ENCODE measurements at regions not wholly inside any gene's neighbourhood (a gene's known extent, or its start where the extent isn't known, plus 50 kb on each side); places are given as distances from the start of the nearest gene placed in this dataset.

GRCh38 chr13:61765940-61766666 is 350.5 kb upstream of the PCDH20 start:
- Histone ChIP-seq H3K9me2 (replicated peaks; ENCODE audit: insufficient read depth) (no peaks in the 10 kb centered on the region), H3K4me1 (ENCODE audit: insufficient read depth) (no peaks in the 10 kb centered on the region), H3K9me3 (ENCODE audit: low read depth) (no peaks in the 10 kb centered on the region), H3K4me2 (no peak overlapping the region), H3K36me3 (replicated peaks; ENCODE audit: insufficient read depth, low read depth) (no peaks in the 10 kb centered on the region), H3K4me3 (no peak overlapping the region), H3K27ac (no peak overlapping the region), H2AFZ (no peak overlapping the region), H3K27me3 (no peaks in the 10 kb centered on the region), H3K79me2 (no peaks in the 10 kb centered on the region), H4K20me1 (ENCODE audit: insufficient read depth, poor library complexity, severe bottlenecking) (no peaks in the 10 kb centered on the region)
- DNase-seq (ENCODE audit: low spot score) = no peak
- TF ChIP-seq EZH2 (IDR thresholded peaks at IDR 0.05; ENCODE audit: borderline replicate concordance) = no peak
- TF ChIP-seq EZH2phosphoT487 (IDR thresholded peaks at IDR 0.05; ENCODE audit: low read depth, severe bottlenecking, unreplicated experiment) = no peak
- TF ChIP-seq CTCF (IDR thresholded peaks at IDR 0.05; ENCODE audit: poor library complexity) = no peak
- WGBS (ENCODE audit: low lambda C conversion rate, missing lambda C conversion rate) = 87% methylated on average over 14 of the region's 14 CpGs

- H3K27ac ChIP-seq = no peak overlapping the region
- H4K20me1 ChIP-seq (ENCODE audit: insufficient read depth, poor library complexity, severe bottlenecking) = no peaks in the 10 kb centered on the region
- no peak for DNase-seq (ENCODE audit: low spot score)
- H3K4me2 ChIP-seq = no peak overlapping the region
- TF ChIP-seq EZH2 (IDR thresholded peaks at IDR 0.05; ENCODE audit: borderline replicate concordance) (no peak), CTCF (IDR thresholded peaks at IDR 0.05; ENCODE audit: poor library complexity) (no peak), EZH2phosphoT487 (IDR thresholded peaks at IDR 0.05; ENCODE audit: low read depth, severe bottlenecking, unreplicated experiment) (no peak)
- no peaks in the 10 kb centered on the region for H3K9me2 ChIP-seq (replicated peaks; ENCODE audit: insufficient read depth)
- 97% methylated on average over 16 of the region's 16 CpGs for WGBS (ENCODE audit: low lambda C conversion rate, missing lambda C conversion rate)
- H3K79me2 ChIP-seq = no peaks in the 10 kb centered on the region
- no peaks in the 10 kb centered on the region for H3K4me1 ChIP-seq (ENCODE audit: insufficient read depth)
- H3K36me3 ChIP-seq (replicated peaks; ENCODE audit: insufficient read depth, low read depth) = no peaks in the 10 kb centered on the region
- no peaks in the 10 kb centered on the region for H3K27me3 ChIP-seq
- no peak overlapping the region for H3K4me3 ChIP-seq
- H2AFZ ChIP-seq = no peak overlapping the region
- no peaks in the 10 kb centered on the region for H3K9me3 ChIP-seq (ENCODE audit: low read depth)
Measured at GRCh38 chr13:61765181-61765742, 349.6 kb upstream of the PCDH20 start.

- 83% methylated on average over 1 of the region's 1 CpG for WGBS (ENCODE audit: low lambda C conversion rate, missing lambda C conversion rate)
- no peaks in the 10 kb centered on the region for H3K79me2 ChIP-seq
- TF ChIP-seq CTCF (IDR thresholded peaks at IDR 0.05; ENCODE audit: poor library complexity) (no peak), EZH2phosphoT487 (IDR thresholded peaks at IDR 0.05; ENCODE audit: low read depth, severe bottlenecking, unreplicated experiment) (no peak), EZH2 (IDR thresholded peaks at IDR 0.05; ENCODE audit: borderline replicate concordance) (no peak)
- no peak for DNase-seq (ENCODE audit: low spot score)
- H3K4me1 ChIP-seq (ENCODE audit: insufficient read depth) = no peaks in the 10 kb centered on the region
- H4K20me1 ChIP-seq (ENCODE audit: insufficient read depth, poor library complexity, severe bottlenecking) = no peaks in the 10 kb centered on the region
- H3K9me3 ChIP-seq (ENCODE audit: low read depth) = no peaks in the 10 kb centered on the region
- no peaks in the 10 kb centered on the region for H3K27me3 ChIP-seq
- no peak overlapping the region for H3K4me2 ChIP-seq
- no peaks in the 10 kb centered on the region for H3K36me3 ChIP-seq (replicated peaks; ENCODE audit: insufficient read depth, low read depth)
- H3K4me3 ChIP-seq = no peak overlapping the region
- H3K9me2 ChIP-seq (replicated peaks; ENCODE audit: insufficient read depth) = no peaks in the 10 kb centered on the region
- no peak overlapping the region for H3K27ac ChIP-seq
- H2AFZ ChIP-seq = no peak overlapping the region
Measured at GRCh38 chr13:61761690-61762089, 346.0 kb upstream of the PCDH20 start.

Measured in hepatocyte (in vitro differentiated cells).